Heart right ventricle (tissue), 16 donors: ENCODE measurements at regions not wholly inside any gene's neighbourhood (a gene's known extent, or its start where the extent isn't known, plus 50 kb on each side); places are given as distances from the start of the nearest gene placed in this dataset.

Experiments
- ATAC-seq, 8 donors: fragments of 200-7000 bp; cut with Tn5 transposase; one replicate each; pipeline ENCODE4 v1.9.1; 2020; ENCODE audit warnings: mild to moderate bottlenecking in 8 of 8, moderate library complexity in 8 of 8, moderate number of reproducible peaks in 1 of 8
- DNase-seq, 2 donors: peaks; one replicate each; pipeline ENCODE4 v3.0.0-alpha.2; 2020
- H3K27ac ChIP-seq, 10 donors: fragments of 200-600 bp; sonication (generic) in 2 of 10; one replicate each; pipeline versions ENCODE4 v1.5.0 to v1.8.0; 2020 to 2022; ENCODE audit warnings: mild to moderate bottlenecking in 3 of 10
- H3K27me3 ChIP-seq, 7 donors: fragments of 200-600 bp; one replicate each; pipeline ENCODE4 v1.8.0; 2021 to 2022; ENCODE audit warnings: mild to moderate bottlenecking in 2 of 7
- H3K36me3 ChIP-seq, 9 donors: fragments of 200-600 bp; sonication (generic) in 1 of 9; one replicate each; pipeline versions ENCODE4 v1.5.0 to v1.8.0; 2020 to 2022; ENCODE audit warnings: mild to moderate bottlenecking in 2 of 9
- H3K4me1 ChIP-seq, 9 donors: fragments of 200-600 bp; sonication (generic) in 1 of 9; one replicate each; pipeline versions ENCODE4 v1.5.0 to v1.8.0; 2020 to 2022; ENCODE audit warnings: mild to moderate bottlenecking in 4 of 9
- H3K4me3 ChIP-seq, 10 donors: fragments of 200-600 bp; sonication (generic) in 2 of 10; one replicate each; pipeline versions ENCODE4 v1.5.0 to v1.8.0; 2020 to 2022; ENCODE audit warnings: mild to moderate bottlenecking in 7 of 10, moderate library complexity in 2 of 10
- H3K9me3 ChIP-seq, 11 donors: fragments of 200-600 bp in 10 of 11; sonication (generic) in 2 of 11; one replicate each; pipeline versions ENCODE4 v1.5.0 to v1.8.0; 2013 to 2022; ENCODE audit warnings: mild to moderate bottlenecking in 2 of 11, control low read depth in 1 of 11, moderate library complexity in 1 of 11
- WGBS, 2 donors: extraction: QIAGEN DNeasy Blood & Tissue Kit; methylation state at CpG; one replicate each; pipeline ENCODE4 v1.1.7; 2013; ENCODE audit warnings: inconsistent platforms in 1 of 2; 5-methylcytosine and 5-hydroxymethylcytosine counted together
- intact Hi-C, 10 donors: fragments of 100-400 bp; cut with DNase I; formaldehyde crosslinking; loops; one replicate each; pipeline versions ENCODE4 v1.11.1 to v1.14.2; 2022
- TF ChIP-seq, protein P1 (sequence below), 9 donors: fragments of 200-600 bp; sonication (generic) in 2 of 9; IDR thresholded peaks; one replicate each; pipeline versions ENCODE4 v1.5.0 to v1.8.0; 2021 to 2022; ENCODE audit warnings: antibody characterized with exemption in 9 of 9, mild to moderate bottlenecking in 5 of 9, moderate library complexity in 1 of 9
- donor health status: Arrhythmogenic right ventricular cardiomyopathy.
- donor health status: ischemic (EF 13 %, LVEDD 7.1; RV severe dilation, severe dysfunction).
- donor health status: healthy with polysubstance abuse.
- donor health status: DM: no; HTN: yes; CAD: no.
- donor health status: DM: no; HTN: no; CAD: no.
- donor health status: ischemic (EF 25% LVEDD 6.9; RV normal size, moderate dysfunction).
- donor health status: ischemic (EF 25% LVEDD 5.7; RV mildly dilated, moderate dysfunction).
- donor health status: healthy.
- donor health status: DM: yes; HTN: yes; CAD: no.
- donor health status: Ischemic cardiomyopathy.
- donor health status: ischemic (EF 35%, LVEDD 5.7; RV mildly dilated, moderate dysfunction).
- donor health status: nonischemic (EF 11% LVEDD 7.7; RV severe dilation, severe dysfunction).
- donor health status: DM: yes; HTN: yes; CAD: no.
- donor health status: PGD.
- donor health status: ischemic (EF 29% LVEDD 5.4; RV normal size, mild dysfunction).
- donor health status: nonischemic (EF 23%, LVEDD 6.1; RV moderate dilation, normal function).

DNA sequence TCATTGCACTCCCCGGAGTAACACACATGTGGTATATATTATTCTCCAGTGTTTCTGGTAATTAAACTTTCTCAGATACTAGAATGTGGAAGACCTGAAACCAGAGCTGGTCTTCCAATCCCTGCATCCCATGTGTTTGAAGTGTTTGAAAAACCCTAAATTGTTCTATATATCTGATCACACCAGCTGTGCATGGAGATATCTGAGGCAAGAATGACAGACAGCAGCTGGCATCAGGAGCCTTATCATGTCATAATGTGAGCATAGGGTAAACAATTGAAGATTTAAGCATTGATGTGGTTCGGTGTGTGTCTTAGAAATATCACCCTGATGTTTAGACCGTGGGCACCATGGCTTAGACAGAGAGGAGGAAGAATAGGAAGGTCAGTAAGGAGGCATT is 251.0 kb downstream of the CDH11 start:
- ATAC-seq (no peak), DNase-seq (no peak)
- Histone ChIP-seq H3K36me3 (no peaks in the 10 kb centered on the region), H3K4me1 (peaks cover 0 to under 1% (median 0%) of the 10 kb centered on the region in 9 donors), H3K4me3 (no peak overlapping the region), H3K27me3 (no peaks in the 10 kb centered on the region), H3K9me3 (no peaks in the 10 kb centered on the region), H3K27ac (no peak overlapping the region)
- TF ChIP-seq, protein P1, sequence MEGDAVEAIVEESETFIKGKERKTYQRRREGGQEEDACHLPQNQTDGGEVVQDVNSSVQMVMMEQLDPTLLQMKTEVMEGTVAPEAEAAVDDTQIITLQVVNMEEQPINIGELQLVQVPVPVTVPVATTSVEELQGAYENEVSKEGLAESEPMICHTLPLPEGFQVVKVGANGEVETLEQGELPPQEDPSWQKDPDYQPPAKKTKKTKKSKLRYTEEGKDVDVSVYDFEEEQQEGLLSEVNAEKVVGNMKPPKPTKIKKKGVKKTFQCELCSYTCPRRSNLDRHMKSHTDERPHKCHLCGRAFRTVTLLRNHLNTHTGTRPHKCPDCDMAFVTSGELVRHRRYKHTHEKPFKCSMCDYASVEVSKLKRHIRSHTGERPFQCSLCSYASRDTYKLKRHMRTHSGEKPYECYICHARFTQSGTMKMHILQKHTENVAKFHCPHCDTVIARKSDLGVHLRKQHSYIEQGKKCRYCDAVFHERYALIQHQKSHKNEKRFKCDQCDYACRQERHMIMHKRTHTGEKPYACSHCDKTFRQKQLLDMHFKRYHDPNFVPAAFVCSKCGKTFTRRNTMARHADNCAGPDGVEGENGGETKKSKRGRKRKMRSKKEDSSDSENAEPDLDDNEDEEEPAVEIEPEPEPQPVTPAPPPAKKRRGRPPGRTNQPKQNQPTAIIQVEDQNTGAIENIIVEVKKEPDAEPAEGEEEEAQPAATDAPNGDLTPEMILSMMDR (IDR thresholded peaks at IDR 0.05) = no peak
- intact Hi-C loops = no loop called here
- WGBS, 2 donors = 60 to 71% methylated on average over 3 of the region's 3 CpGs

DNA sequence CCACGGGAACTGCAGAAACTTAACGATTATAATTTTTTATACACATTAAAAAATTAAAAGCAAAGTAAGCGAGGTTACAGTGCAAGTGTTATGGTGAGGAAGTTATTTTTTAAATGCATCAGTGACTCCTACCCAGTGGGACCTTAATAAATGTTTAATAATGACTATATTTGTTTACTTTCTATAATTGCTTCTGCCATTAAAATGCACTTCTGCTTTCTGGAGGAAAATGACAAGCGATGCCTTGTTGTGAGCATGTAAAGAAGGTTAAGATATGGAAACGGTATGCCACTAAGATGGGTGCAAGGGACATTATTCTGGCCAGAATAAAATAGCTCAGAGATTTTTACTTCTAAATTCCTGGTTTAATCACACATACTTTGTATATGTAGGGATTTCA is 252.1 kb downstream of the CDH11 start:
- Histone ChIP-seq H3K27me3 (no peaks in the 10 kb centered on the region), H3K4me3 (no peak overlapping the region), H3K27ac (no peak overlapping the region), H3K9me3 (no peaks in the 10 kb centered on the region), H3K4me1 (peaks cover 0 to 9% (median 0%) of the 10 kb centered on the region in 9 donors), H3K36me3 (no peaks in the 10 kb centered on the region)
- ATAC-seq (no peak), DNase-seq (no peak)
- intact Hi-C loops = no loop called here
- 74 to 79% methylated on average over 5 of the region's 5 CpGs for WGBS, 2 donors
- TF ChIP-seq, protein P1 (IDR thresholded peaks at IDR 0.05) = no peak

DNA sequence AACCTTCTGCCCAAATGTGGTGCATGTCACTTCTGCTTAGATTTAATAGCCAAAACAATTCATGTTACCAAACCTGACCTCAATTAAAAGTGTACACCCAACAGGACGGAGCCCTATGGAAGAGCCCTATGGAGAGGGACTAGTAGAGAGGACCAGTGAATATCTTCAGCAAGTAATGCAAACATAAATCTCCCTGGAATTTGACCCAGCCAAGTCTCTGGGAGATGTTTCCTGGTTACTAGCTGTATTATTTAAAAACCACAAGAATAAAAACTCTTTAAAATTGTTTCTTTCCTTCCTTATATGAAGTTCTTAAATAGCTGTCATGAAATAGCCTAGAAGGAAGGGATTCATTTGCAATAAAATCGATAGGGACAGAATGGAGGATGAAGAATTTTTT is 255.8 kb downstream of the CDH11 start:
- TF ChIP-seq, protein P1 (IDR thresholded peaks at IDR 0.05) = no peak
- H3K4me3 ChIP-seq = no peak overlapping the region
- no peaks in the 10 kb centered on the region for H3K9me3 ChIP-seq
- no peak for ATAC-seq
- peaks cover 0 to 16% (median 0%) of the 10 kb centered on the region in 9 donors for H3K4me1 ChIP-seq
- H3K27me3 ChIP-seq = no peaks in the 10 kb centered on the region
- intact Hi-C loops = no loop called here
- H3K27ac ChIP-seq = no peak overlapping the region
- H3K36me3 ChIP-seq = no peaks in the 10 kb centered on the region
- 85 to 89% methylated on average over 2 of the region's 2 CpGs for WGBS, 2 donors
- DNase-seq = no peak

DNA sequence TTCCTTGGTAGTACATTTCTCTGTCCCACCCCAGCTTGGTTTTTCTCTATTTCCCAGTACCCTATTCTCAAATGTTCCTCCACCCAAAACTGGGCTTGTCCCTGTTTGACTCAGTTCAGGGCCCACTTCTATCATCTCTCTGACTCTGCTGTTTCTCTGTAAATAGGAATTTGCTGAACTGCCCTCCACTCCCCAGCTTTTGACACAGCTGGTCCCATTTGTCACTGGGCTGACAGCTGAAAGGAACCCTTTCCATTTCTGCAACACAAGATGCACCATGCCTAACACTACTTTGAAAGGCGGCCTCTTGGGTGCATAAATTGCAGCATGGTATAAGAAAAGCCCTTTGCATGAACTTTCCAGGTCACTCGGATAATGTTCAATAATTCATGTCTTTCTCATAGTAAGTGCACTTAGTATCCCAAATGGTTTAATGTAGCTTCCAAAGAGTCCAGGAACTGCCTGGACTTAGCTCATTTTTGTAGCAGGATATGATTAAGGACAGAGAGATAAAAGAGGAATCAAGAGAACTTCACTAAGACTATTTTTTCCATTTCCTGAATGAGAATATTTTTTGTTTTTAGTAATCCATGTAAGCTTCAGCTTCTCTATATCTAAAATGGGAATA is 256.7 kb downstream of the CDH11 start:
- peak in 5 of 8 donors; percentile 13 to 72 (median 63) for ATAC-seq
- TF ChIP-seq, protein P1 (IDR thresholded peaks at IDR 0.05) = no peak
- no peak for DNase-seq
- H3K27me3 ChIP-seq = no peaks in the 10 kb centered on the region
- WGBS, 2 donors = 61 to 73% methylated on average over 2 of the region's 2 CpGs
- intact Hi-C loops = no loop called here
- H3K4me3 ChIP-seq = no peak overlapping the region
- no peaks in the 10 kb centered on the region for H3K36me3 ChIP-seq
- peak overlapping the region in 7 of 10 donors; percentile 5 to 72 (median 41) for H3K27ac ChIP-seq
- H3K4me1 ChIP-seq = peaks cover 0 to 16% (median 0%) of the 10 kb centered on the region in 9 donors
- no peaks in the 10 kb centered on the region for H3K9me3 ChIP-seq
